Astrocyte (in vitro differentiated cells and primary cell): ENCODE measurements at regions not wholly inside any gene's neighbourhood (a gene's known extent, or its start where the extent isn't known, plus 50 kb on each side); places are given as distances from the start of the nearest gene placed in this dataset.

ENCODE experiments used
- EZH2 ChIP-seq: IDR thresholded peaks from 2 replicates; pipeline ENCODE4 v1.6.1; 2012; ENCODE audit warnings: mild to moderate bottlenecking, low read length, inconsistent platforms; ENCODE audit not compliant: insufficient read depth
- TF ChIP-seq, protein P1 (sequence below): IDR thresholded peaks from 2 replicates; pipeline ENCODE4 v1.5.1; 2011; ENCODE audit warnings: low read depth, mild to moderate bottlenecking, inconsistent platforms, low read length, moderate library complexity; ENCODE audit not compliant: insufficient read depth

DNA sequence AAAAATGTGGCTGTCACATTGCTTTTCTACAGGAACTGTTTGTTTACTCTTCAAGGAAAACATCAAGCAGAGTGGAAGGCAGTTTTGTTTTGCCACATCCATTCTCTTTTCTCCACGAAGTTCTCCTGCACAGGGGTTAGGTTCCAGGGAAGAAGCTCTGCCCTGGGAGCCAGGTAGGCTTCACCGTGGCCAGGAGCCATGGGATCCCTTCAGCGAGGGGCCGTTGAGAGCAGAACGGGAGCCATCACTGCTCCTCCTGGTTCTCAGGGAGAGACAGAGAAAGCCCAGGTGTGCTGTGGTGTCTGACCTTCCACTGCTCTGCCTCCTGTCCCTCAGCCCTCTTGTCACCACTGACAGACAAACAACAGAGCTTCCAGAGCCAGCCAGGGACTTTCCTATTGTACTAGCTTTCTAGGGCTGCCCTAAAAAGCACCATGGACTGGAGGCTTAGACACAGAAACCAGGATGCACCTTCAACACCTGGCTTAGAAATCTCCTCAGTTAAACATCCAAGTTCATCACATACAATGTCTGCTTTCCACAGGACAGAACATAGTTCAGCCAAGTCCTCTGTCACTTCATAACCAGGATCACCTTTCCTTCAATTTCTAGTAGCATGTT lies 75.6 kb upstream of the SLC22A23 start:
- TF ChIP-seq, protein P1, sequence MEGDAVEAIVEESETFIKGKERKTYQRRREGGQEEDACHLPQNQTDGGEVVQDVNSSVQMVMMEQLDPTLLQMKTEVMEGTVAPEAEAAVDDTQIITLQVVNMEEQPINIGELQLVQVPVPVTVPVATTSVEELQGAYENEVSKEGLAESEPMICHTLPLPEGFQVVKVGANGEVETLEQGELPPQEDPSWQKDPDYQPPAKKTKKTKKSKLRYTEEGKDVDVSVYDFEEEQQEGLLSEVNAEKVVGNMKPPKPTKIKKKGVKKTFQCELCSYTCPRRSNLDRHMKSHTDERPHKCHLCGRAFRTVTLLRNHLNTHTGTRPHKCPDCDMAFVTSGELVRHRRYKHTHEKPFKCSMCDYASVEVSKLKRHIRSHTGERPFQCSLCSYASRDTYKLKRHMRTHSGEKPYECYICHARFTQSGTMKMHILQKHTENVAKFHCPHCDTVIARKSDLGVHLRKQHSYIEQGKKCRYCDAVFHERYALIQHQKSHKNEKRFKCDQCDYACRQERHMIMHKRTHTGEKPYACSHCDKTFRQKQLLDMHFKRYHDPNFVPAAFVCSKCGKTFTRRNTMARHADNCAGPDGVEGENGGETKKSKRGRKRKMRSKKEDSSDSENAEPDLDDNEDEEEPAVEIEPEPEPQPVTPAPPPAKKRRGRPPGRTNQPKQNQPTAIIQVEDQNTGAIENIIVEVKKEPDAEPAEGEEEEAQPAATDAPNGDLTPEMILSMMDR = no peak
- TF ChIP-seq EZH2 = no peak
